NCI-H128 (cell line): ENCODE measurements at regions not wholly inside any gene's neighbourhood (a gene's known extent, or its start where the extent isn't known, plus 50 kb on each side); places are given as distances from the start of the nearest gene placed in this dataset.

ENCODE experiments used
- DNase-seq: peaks from one replicate; lab custom pipeline; 2025; ENCODE audit not compliant: unreplicated experiment; lab: John Stamatoyannopoulos, UW

DNA sequence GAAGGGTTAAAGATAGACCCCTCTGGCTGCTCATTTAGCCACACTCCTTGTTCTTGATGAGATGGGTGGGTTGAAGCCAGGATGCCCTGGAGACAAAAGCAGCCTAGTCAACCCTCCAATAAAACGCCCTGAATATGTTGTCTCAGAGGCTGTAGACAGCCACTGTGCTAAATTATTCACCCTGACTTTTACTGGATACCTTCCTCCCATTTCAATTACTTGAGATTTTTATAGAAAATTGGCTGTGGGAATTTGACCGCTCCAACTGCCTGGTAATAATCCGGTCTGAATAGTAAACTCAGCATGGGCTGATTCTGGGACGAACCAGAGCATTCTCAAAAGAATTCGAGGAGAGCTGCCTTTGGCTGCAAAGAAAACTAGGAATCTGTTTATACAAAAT, 104.2 kb downstream of the SNX18 start:
- no peak for DNase-seq

DNA sequence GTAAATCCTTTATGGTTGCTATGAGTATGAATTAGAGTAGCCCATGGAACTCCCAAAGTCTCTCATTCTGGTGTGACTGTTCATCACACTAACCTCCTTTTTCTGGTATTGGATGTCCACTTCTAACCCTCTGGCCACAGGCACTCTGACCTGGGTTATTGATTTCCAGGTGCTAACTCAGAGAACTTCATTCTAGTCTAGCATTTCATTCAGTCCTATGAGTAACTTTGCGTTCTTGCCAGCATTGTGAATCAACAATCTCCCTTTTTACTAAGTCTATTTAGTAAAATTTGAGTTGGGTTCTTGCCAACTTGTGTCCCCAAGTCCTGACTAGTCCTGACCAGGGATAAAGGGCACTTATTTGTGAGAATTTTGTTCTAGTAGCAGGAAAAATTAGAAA, 103.5 kb downstream of the SNX18 start:
- no peak for DNase-seq

DNA sequence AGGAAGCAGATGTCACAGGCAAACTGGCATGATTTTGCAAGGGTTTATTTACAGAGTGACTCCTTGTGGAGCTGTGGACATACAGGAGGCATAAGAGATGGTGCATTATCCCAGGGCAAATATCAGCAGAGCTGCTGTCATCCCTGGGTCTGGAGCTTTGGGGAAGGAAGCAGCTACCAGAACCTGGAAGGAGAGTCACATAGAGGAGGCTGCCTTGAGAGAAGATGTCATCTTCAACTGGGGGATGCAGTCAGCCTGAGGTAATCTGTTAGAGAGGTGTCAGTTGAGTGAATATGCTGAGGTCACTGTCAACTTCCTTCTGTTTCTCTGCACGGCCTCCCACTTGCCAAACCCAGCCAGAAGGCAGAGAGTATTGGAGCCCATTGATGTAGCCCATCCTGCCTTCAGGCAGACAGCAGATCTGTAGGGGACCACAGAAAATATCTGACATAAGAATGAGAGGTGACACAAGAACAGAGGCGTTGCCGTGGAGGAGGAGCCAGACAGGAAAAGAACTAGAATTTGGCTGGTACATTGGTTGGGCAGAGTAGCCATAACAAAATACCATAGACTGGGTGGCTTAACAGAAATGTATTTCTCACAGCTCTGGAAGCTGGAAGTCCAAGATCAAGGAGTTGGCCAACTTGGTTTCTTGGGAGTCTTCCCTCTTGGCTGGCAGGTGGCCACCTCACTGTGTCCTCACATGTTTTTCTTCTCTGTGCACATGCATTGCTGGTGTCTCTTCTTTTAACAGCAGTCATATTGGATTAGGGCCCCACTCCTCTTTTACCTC, 102.8 kb downstream of the SNX18 start:
- DNase-seq, result no peak

DNA sequence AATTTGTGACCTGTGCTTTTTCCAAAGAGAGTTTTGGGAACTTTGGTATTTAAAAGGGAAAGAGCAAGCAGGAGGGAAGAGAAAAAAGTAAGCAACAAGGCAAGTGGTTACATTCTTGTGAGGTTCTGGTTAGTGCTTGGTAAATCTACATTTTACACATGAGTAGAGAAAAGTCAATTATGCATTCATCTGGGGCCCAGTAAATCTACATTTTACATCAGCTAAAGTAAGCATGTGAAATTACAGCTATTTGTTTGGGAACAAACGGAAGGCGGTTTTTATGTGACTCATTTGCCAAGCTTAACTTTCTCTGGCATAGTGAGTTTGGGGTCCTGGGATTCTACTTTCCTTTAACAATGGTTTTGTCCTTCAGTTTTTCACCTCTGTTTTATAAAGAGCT, 102.2 kb downstream of the SNX18 start:
- DNase-seq, result no peak

DNA sequence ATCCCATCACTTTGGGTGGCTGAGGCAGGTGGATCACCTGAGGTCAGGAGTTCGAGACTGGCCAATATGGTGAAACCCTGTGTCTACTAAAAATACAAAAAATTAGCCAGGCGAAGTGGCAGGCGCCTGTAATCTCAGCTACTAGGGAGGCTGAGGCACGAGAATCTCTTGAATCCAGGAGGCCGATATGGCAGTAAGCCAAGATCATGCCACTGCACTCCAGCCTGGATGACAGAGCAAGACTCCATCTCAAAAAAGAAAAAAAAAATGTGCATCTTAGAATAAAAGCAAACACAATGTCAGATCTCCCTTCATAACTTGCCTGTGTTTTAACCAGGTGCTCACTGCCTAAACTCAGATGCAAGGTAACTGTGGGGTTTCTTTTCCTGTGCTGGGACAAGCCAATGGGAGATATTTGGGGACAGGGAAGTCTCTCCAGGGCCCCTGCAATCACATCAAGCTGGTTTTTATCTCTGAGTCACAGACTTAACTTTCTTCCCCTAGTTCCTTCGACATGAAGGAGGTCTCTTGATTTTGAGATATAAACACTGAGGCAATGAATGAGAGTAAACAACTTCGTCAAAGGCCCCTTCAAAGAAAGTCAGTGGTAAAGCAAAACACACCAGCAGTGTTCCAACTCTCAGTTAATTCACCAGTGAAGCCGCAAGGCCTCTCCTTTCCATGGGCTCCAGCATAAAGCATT, 99.1 kb downstream of the SNX18 start:
- DNase-seq, result no peak

DNA sequence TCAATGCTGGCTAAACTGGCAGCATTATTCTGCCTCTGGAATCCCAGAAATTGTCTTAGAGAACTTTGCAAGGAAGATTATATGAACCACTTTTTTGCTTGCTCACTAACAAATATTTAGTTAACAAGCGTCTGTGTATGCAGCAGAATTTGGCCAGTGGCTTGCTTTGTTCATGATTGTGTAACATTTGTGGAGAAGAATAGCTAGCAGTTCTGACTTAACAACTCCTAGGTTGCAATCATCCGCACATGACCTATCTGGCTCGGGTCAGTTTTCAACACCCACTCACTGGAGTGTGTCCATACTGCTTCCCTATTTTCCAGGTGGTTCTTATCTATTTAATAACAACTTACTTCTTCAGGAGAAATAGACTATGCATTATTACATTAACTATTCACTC, 98.5 kb downstream of the SNX18 start:
- no peak for DNase-seq

DNA sequence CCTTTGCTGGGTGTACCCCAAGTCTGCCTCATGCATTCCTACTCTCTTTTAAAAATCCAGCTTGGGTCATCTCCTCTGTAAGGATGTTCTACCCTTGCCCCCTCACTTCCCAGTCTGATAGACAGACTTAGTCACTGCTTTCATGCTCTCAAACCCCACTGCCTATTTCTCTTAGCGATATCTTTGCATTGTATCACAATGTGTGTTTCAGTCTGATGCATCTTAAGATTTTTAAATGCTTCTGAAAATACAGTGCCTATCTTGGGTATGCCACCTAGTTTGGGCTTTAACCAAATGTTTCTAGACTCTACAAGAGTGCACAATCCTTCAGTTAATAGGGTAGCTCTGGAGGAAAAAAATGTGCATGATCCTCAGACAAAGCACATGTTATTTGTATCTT, 97.8 kb downstream of the SNX18 start:
- no peak for DNase-seq

DNA sequence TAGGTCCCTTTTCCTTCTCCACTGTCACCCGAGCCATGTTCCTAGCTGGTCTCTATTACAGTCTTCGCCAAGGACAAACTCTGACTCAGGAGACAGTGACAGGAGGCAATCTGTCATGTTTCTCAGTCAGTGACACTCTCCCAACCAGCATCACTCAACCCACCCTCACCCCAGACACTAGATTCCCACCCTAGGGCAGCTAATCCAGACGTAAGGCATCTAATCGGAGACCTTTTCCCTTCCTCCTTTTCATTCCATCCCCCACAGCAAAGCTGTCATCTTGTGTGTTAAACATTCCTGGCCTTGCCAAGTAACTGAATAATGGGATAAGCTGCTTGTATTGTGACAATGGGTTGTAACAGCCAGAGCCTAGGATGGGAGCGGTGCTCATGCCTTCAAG, 95.2 kb downstream of the SNX18 start:
- no peak for DNase-seq

DNA sequence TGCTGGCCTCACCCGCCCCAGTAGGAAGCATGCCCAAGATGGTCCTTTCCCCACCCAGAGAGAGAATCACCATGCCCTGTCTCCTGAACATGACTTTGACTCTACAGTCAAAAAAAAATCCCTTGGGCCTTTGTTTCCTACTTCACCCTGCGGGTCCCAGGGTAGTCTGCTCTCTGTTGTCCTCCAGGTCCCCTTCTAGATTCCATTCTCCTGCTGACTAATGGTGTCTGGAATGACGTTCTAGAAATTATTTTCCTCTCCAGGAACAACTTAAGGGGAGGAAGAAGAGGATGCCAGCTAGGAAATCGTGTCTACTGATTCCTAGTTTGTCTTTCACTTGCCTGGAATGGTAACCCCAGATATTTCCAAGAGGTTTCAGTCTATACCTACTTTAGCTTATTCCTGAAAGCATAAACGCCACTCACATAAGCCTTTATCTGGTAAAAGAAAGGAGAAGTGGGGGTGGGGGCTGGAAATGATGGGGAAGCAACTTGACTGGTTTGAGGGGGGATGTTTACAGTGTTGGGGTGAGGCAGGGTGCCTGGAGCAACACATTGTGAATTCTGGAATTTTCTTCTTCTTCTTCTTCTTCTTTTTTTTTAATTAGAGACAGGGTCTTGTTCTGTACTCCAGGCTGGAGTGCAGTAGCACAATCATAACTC, 93.9 kb downstream of the SNX18 start:
- no peak for DNase-seq

DNA sequence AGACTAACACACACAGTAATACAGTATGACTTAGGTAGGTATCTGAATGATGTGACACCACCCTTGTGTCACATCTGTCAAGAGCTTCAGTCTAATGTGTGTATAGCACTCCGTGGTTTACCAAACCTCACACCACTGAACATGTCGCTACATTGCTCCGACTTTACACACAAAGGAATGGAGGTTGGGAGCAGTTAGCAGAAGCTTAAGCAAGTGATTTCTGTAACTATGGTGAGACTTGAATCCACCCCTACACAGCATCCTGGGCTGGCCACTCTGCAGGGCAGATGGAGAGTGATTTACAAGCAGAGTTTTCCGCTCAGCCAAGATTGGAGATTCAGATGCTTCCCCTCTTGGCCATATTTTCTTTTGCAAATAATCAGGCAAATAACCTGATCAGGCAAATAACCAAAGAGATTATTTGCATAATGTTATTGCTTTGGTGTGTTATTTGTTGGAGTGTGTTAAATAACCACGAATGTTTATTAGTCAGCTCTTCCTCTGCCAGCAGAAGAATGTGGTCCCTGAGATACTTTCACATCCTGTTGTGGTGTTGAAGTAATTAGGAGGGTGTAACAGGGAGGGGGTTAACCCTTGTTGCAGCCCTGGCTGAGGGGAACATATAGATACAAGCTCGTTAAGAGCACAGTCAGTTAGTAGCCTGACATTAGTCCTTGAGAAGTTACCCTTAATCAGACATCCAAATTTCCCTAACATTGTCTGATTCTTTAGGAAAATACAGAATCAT, 92.8 kb downstream of the SNX18 start:
- no peak for DNase-seq

DNA sequence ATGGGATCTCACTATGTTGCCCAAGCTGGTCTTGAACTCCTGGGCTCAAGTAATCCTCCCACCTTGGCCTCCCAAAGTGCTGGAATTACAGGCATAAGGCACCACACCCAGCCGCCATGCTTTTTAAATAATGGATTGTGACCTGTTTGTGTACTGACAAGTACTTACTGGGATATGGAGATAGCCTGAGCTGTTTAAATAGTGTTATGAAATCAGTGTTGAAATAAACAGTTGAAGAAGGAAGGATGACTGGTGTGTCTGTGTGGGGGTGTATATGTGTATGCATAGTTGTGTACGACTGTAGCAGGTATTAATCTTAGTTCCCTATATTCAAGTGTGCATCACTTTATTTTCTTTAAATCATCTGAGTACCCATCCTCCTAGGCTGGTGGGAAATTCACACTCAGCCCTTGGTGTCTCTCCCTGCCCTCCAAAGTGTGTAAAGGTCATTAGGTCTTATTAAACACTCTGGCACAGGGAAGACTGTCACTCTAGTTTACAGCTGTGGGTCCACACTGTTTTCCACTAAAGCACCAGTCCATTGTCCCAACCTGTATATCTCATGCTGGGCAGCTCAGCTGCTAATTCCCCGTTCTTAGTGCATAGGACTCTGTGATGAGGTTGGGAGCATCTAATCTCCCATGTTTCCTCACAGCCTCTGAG, 91.0 kb downstream of the SNX18 start:
- no peak for DNase-seq

DNA sequence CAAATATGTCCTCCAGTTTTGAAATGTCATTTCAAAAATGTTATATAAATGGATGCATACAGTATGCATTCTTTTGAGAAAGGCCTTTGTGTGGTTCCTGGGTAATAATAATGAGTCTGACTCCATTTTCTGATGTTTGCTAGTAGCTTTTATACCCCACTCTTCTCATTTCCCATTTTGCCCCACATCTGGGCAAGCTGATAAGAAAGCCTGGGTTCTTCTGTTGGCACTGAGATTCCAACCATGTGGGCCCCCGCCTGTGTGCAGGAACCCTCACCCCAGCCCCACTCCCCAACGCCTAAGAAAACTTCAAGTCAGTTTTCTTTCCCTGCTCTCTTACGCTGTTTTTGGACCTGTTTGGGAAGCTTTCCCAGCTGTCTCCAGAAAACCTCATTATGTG, 89.4 kb downstream of the SNX18 start:
- DNase-seq, result no peak

DNA sequence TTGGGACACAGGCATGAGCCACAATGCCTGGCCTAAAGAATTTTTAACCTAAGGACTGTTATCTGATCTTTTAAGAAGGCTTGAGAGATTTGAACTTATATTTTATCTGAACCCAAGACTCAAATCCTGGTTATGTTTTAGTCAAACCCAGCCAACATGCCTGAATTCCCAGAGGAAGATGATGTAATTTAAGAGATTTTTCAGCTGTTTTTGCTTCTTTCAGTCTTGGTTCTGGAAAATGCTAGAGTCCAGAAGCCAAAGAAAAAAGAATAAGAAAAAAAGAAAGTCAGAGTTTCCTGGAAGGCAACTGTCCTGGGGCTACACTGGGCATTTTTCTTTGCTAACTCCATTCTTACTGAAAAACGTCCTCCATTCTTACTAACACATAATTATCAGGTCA, 85.8 kb downstream of the SNX18 start:
- no peak for DNase-seq

DNA sequence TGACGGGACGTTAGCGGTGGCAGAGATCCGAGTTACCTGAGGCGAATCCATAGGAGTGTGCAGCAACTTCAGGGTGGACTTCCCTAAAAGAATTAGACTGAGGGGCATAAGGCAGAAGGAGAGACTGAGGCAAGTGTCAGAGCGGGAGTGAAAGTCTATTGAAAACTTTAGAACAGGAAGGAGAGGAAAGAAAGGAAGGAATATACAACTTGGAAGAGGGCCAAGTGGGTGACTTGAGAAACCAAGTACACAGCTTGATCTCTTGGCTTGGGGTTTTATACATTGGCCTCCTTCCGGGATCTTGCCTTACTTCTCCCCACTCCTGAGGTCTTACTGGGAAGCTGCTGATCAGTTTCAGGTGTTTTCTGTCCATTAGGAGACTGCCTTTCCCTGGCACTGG, 84.9 kb downstream of the SNX18 start:
- DNase-seq, result no peak

DNA sequence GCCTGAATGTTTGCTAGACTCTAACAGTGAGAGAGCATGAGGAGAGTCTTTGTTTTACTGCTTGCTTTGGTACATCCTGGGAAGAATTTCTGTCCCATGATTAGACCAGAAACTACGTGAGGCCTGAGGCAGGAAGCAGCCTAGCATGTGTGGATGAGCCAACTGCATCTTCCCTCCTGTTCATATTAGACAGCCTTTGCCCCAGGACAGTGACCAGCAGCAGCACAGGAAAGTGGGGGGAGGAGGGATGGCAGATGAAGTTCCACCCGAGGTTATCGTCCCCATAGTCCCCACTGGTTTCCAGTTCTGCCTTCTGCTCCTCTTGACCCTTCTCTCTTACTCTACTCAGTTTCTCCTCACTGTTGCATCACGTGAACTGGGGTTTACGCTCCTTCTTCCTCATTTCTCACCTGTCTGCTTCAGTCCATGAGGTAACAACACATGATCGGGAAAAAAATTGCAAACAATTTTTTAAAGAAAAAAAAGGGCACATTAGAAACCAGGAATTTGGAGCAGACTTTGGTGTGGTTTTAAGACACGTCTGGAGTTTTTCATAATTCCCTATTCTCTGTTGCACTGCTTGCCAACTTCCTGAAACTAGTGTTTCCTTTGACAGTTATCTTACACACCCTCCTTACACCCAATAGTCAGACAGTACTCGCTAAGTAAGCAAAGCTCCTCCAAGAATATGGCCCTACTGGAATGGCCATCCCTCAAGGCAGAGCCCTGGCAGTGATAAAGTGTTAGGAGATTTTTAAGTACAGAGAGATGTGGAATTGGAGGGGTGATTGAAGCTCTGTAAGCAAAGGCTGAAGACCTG, 84.1 kb downstream of the SNX18 start:
- DNase-seq, result no peak
